MCF 10A (cell line): ENCODE measurements at regions not wholly inside any gene's neighbourhood (a gene's known extent, or its start where the extent isn't known, plus 50 kb on each side); places are given as distances from the start of the nearest gene placed in this dataset.
"Not testable (repeated sequence)": the region's sequence is repeated elsewhere in the genome, so short reads cannot be mapped to it uniquely, and the experiment has no call there.

Experiments
- BruUV-seq: library from RNA; stranded (reverse); fragments of 400-500 nt; replicated peaks from 2 replicates; lab custom pipeline; 2021; lab: Mats Ljungman, UMichigan
- CTCF ChIA-PET: fragments of 300-600 bp; sonication (Branson Sonifier 250); formaldehyde crosslinking; extraction: SDS; loops from one replicate; lab custom pipeline; 2021; ENCODE audit warnings: antibody characterized with exemption, inconsistent platforms; lab: Yijun Ruan, JAX
- POLR2A ChIA-PET: fragments of 300-600, 350-650 bp; sonication (Branson Sonifier 250); formaldehyde crosslinking; extraction: SDS; loops from one replicate; lab custom pipeline; 2020; ENCODE audit warnings: antibody characterized with exemption, inconsistent platforms; lab: Yijun Ruan, JAX
- DNase-seq: peaks from one replicate; pipeline ENCODE4 v3.0.0-alpha.2; 2018; ENCODE audit not compliant: unreplicated experiment
- H3K27ac Mint-ChIP-seq: one replicate; pipeline ENCODE4 v1.8.0; 2022; ENCODE audit warnings: mild to moderate bottlenecking, low read depth, mixed read lengths; ENCODE audit not compliant: unreplicated experiment
- H3K27me3 Mint-ChIP-seq: one replicate; pipeline ENCODE4 v1.8.0; 2022; ENCODE audit warnings: mixed read lengths; ENCODE audit not compliant: insufficient read depth, unreplicated experiment
- H3K36me3 Mint-ChIP-seq: one replicate; pipeline ENCODE4 v1.8.0; 2022; ENCODE audit warnings: mild to moderate bottlenecking, moderate library complexity, mixed read lengths; ENCODE audit not compliant: insufficient read depth, unreplicated experiment
- H3K4me1 Mint-ChIP-seq: one replicate; pipeline ENCODE4 v1.8.0; 2022; ENCODE audit warnings: mixed read lengths; ENCODE audit not compliant: insufficient read depth, unreplicated experiment
- H3K4me3 Mint-ChIP-seq: one replicate; pipeline ENCODE4 v1.8.0; 2022; ENCODE audit warnings: mild to moderate bottlenecking, moderate library complexity, mixed read lengths; ENCODE audit not compliant: unreplicated experiment
- H3K9me3 Mint-ChIP-seq: one replicate; pipeline ENCODE4 v1.8.0; 2022; ENCODE audit warnings: mixed read lengths; ENCODE audit not compliant: unreplicated experiment
- CTCF ChIP-seq: fragments of 200-600 bp; IDR thresholded peaks from one replicate; pipeline ENCODE4 v1.8.0; 2022; ENCODE audit warnings: antibody characterized with exemption, mild to moderate bottlenecking; ENCODE audit not compliant: unreplicated experiment
- intact Hi-C: fragments of 100-400 bp; cut with micrococcal nuclease; formaldehyde crosslinking; loops from 2 replicates; pipeline ENCODE4 v1.14.1; 2022

DNA sequence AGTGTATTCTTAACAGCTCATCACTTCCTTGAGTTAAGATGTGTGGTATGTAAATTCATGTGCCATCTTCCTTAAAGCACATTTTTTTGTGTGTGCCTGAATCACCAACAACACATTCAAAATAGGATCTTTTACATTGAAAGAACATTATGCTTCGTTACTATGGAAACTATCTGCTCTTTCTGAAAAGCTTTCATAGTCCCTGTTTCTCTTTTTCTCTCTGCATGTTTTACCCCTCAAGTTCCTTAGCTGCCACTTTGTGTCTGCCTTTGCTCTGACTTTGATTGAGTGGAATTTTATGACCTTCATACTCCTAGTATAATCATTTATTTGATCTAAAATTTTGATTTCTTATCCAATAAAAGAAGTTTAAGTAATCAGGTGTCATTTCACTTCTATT lies 880.3 kb upstream of the FOXG1 start:
- Mint-ChIP-seq H3K27ac (no peak overlapping the region), H3K4me3 (no peak overlapping the region), H3K36me3 (no peaks in the 10 kb centered on the region), H3K27me3 (peaks cover 22% of the 10 kb centered on the region), H3K4me1 (no peaks in the 10 kb centered on the region), H3K9me3 (no peaks in the 10 kb centered on the region)
- intact Hi-C loops = no loop called here
- TF ChIP-seq CTCF = no peak
- ChIA-PET POLR2A (interaction anchor here (0.8 kb wide), 1 partner anchor 10 kb away, joined by 3 read pairs; no protein-coding TSS in a partner anchor), CTCF (interaction anchor here (0.6 kb wide), 1 partner anchor 710 kb away, joined by 3 read pairs; no protein-coding TSS in a partner anchor)
- no peak for DNase-seq
- BruUV-seq = no TSS peak

DNA sequence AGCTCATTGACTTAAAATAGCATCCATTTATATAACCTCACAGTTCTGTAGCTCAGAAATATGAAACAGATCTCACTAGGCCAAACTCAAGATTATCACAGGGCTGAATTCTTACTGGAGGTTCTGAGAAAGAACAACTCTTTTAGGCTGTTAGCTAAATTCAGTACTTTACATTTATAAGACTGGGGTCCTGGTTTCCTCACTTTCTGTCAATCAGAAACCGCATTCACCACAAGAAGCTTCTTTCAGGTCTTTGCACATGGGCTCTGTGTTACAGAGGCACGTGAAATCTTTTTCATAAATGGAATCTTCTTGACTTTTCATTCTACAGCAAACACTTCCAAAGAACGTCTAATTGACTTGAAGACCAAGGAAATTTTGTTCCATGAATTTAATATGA lies 876.3 kb upstream of the FOXG1 start:
- intact Hi-C loops = no loop called here
- CTCF ChIA-PET = no interaction called here
- DNase-seq = no peak
- no peaks in the 10 kb centered on the region for H3K4me1 Mint-ChIP-seq
- POLR2A ChIA-PET = no interaction called here
- no peaks in the 10 kb centered on the region for H3K9me3 Mint-ChIP-seq
- no peak for TF ChIP-seq CTCF
- BruUV-seq = no TSS peak
- H3K4me3 Mint-ChIP-seq = no peak overlapping the region
- H3K27me3 Mint-ChIP-seq = no peaks in the 10 kb centered on the region
- H3K36me3 Mint-ChIP-seq = no peaks in the 10 kb centered on the region
- no peak overlapping the region for H3K27ac Mint-ChIP-seq

GRCh38 chr14:27908484-27908883 lies 858.1 kb upstream of the FOXG1 start:
- H3K27ac Mint-ChIP-seq, H3K36me3 Mint-ChIP-seq, BruUV-seq, H3K4me1 Mint-ChIP-seq, intact Hi-C loops, DNase-seq, H3K27me3 Mint-ChIP-seq, H3K4me3 Mint-ChIP-seq, H3K9me3 Mint-ChIP-seq: not testable (repeated sequence)
- ChIA-PET POLR2A (interaction anchor here (0.7 kb wide), 1 partner anchor 101 kb away, joined by 3 read pairs; no protein-coding TSS in a partner anchor), CTCF (interaction anchor here (0.6 kb wide), 1 partner anchor 45 kb away, joined by 4 read pairs; no protein-coding TSS in a partner anchor)

DNA sequence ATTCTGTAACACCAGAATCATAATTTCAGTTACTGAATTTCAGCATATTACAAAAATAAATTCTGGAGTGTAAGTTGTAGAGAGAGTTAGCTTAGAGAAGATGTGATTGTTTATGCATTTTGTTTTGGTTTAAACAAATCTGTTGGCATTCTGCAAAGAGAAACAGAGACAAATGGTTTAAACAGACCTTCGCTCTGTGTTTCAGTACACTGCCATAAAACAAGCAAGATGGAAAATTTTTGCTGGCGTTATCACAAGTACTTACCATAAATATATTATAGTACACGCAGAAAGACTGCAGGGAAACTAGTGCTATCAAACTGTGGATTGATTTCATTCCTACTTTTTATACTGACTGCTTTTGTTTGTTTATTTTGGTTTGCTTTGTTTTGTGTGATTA lies 850.3 kb upstream of the FOXG1 start:
- CTCF ChIA-PET = no interaction called here

More for the DNA sequence above, 850.3 kb upstream of the FOXG1 start:
- Mint-ChIP-seq H3K9me3 (peaks cover 3% of the 10 kb centered on the region), H3K4me3 (no peak overlapping the region), H3K4me1 (no peaks in the 10 kb centered on the region), H3K27ac (no peak overlapping the region), H3K36me3 (peaks cover 5% of the 10 kb centered on the region), H3K27me3 (no peaks in the 10 kb centered on the region)
- TF ChIP-seq CTCF = no peak
- intact Hi-C loops = no loop called here
- no TSS peak for BruUV-seq
- no peak for DNase-seq
- POLR2A ChIA-PET = no interaction called here
